ENCODE measurements at regions not wholly inside any gene's neighbourhood (a gene's known extent, or its start where the extent isn't known, plus 50 kb on each side); places are given as distances from the start of the nearest gene placed in this dataset.

GRCh38 chr3:116927918-116928317 lies 218.3 kb downstream of the TUSC7 start:
- DNase-seq (ENCODE audit: insufficient read length, low spot score), result no peak
- no peak for TF ChIP-seq CTCF (IDR thresholded peaks at IDR 0.05; ENCODE audit: insufficient read depth, missing control alignments)
- FAIRE-seq, result no peak

GRCh38 chr3:116929505-116930222 lies 220.1 kb downstream of the TUSC7 start:
- FAIRE-seq (no peak), DNase-seq (ENCODE audit: insufficient read length, low spot score) (no peak)
- no peak for TF ChIP-seq CTCF (IDR thresholded peaks at IDR 0.05; ENCODE audit: insufficient read depth, missing control alignments)

GRCh38 chr3:116930786-116931185 lies 221.2 kb downstream of the TUSC7 start:
- no peak for FAIRE-seq
- DNase-seq (ENCODE audit: insufficient read length, low spot score), result no peak
- no peak for TF ChIP-seq CTCF (IDR thresholded peaks at IDR 0.05; ENCODE audit: insufficient read depth, missing control alignments)

- no peak for TF ChIP-seq CTCF (IDR thresholded peaks at IDR 0.05; ENCODE audit: insufficient read depth, missing control alignments)
- FAIRE-seq (no peak), DNase-seq (ENCODE audit: insufficient read length, low spot score) (no peak)
Measured at GRCh38 chr3:116939091-116939490, 229.5 kb downstream of the TUSC7 start.

GRCh38 chr3:116939550-116939949 lies 230.0 kb downstream of the TUSC7 start:
- FAIRE-seq (no peak), DNase-seq (ENCODE audit: insufficient read length, low spot score) (no peak)
- TF ChIP-seq CTCF (IDR thresholded peaks at IDR 0.05; ENCODE audit: insufficient read depth, missing control alignments), result no peak

GRCh38 chr3:116940719-116941118 lies 231.1 kb downstream of the TUSC7 start:
- DNase-seq (ENCODE audit: insufficient read length, low spot score) (no peak), FAIRE-seq (peak; percentile 51)

More at GRCh38 chr3:116940719-116941118, 231.1 kb downstream of the TUSC7 start:
- no peak for TF ChIP-seq CTCF (IDR thresholded peaks at IDR 0.05; ENCODE audit: insufficient read depth, missing control alignments)
